Loucy (cell line): ENCODE measurements at regions not wholly inside any gene's neighbourhood (a gene's known extent, or its start where the extent isn't known, plus 50 kb on each side); places are given as distances from the start of the nearest gene placed in this dataset.
"Not testable (repeated sequence)": the region's sequence is repeated elsewhere in the genome, so short reads cannot be mapped to it uniquely, and the experiment has no call there.

ENCODE experiments used
- H2AFZ ChIP-seq: fragments of 200-600 bp; sonication (generic); 2 replicates; pipeline ENCODE4 v1.6.0; 2016; ENCODE audit warnings: antibody characterized with exemption, mild to moderate bottlenecking, low read length, moderate library complexity
- H3F3A ChIP-seq: fragments of 200-600 bp; 2 replicates; pipeline ENCODE4 v1.6.0; 2016; ENCODE audit warnings: antibody characterized with exemption, low read depth, mild to moderate bottlenecking
- H3K27me3 ChIP-seq: fragments of 200-600 bp; sonication (generic); 2 replicates; pipeline ENCODE4 v1.6.1; 2014; ENCODE audit warnings: low read length, mild to moderate bottlenecking; ENCODE audit not compliant: insufficient read depth, poor library complexity, severe bottlenecking
- H3K36me3 ChIP-seq: fragments of 200-600 bp; sonication (generic); 2 replicates; pipeline ENCODE4 v1.6.1; 2016; ENCODE audit warnings: low read length; ENCODE audit not compliant: insufficient read depth
- H3K4me1 ChIP-seq: fragments of 200-600 bp; sonication (generic); 2 replicates; pipeline ENCODE4 v1.5.1; 2014; ENCODE audit warnings: low read length, mild to moderate bottlenecking; ENCODE audit not compliant: insufficient read depth, poor library complexity, severe bottlenecking
- H3K4me2 ChIP-seq: fragments of 200-600 bp; sonication (generic); 2 replicates; pipeline ENCODE4 v1.6.0; 2014; ENCODE audit warnings: antibody characterized with exemption, low read length, low read depth, mild to moderate bottlenecking; ENCODE audit not compliant: poor library complexity, severe bottlenecking
- H3K4me3 ChIP-seq: fragments of 200-600 bp; sonication (generic); 2 replicates; pipeline ENCODE4 v1.5.1; 2014; ENCODE audit warnings: low read length, mild to moderate bottlenecking, mixed read lengths; ENCODE audit not compliant: poor library complexity, severe bottlenecking
- H3K79me2 ChIP-seq: fragments of 200-600 bp; sonication (generic); 2 replicates; pipeline ENCODE4 v1.6.1; 2014; ENCODE audit warnings: low read length; ENCODE audit not compliant: insufficient read depth
- H3K9ac ChIP-seq: fragments of 200-600 bp; sonication (generic); 2 replicates; pipeline ENCODE4 v1.6.0; 2014; ENCODE audit warnings: mild to moderate bottlenecking, low read depth, low read length, moderate library complexity; ENCODE audit not compliant: poor library complexity, severe bottlenecking
- H3K9me2 ChIP-seq: fragments of 200-600 bp; sonication (generic); replicated peaks from 2 replicates; pipeline ENCODE4 v1.6.1; 2016; ENCODE audit warnings: low read depth, low read length, mixed read lengths
- H3K9me3 ChIP-seq: fragments of 200-600 bp; sonication (generic); 2 replicates; pipeline ENCODE4 v1.6.1; 2014; ENCODE audit warnings: mild to moderate bottlenecking, antibody characterized with exemption, low read length, low read depth; ENCODE audit not compliant: insufficient read depth
- H4K20me1 ChIP-seq: fragments of 200-600 bp; sonication (generic); 2 replicates; pipeline ENCODE4 v1.6.0; 2014; ENCODE audit warnings: antibody characterized with exemption, low read length, mild to moderate bottlenecking; ENCODE audit not compliant: insufficient read depth, poor library complexity, severe bottlenecking
- CTCF ChIP-seq: fragments of 200-600 bp; sonication (generic); conservative IDR thresholded peaks from 2 replicates; pipeline ENCODE4 v1.5.1; 2014; ENCODE audit warnings: mild to moderate bottlenecking, antibody characterized with exemption, low read length
- EZH2phosphoT487 ChIP-seq: fragments of 200-600 bp; IDR thresholded peaks from 2 replicates; pipeline ENCODE4 v1.6.1; 2018; ENCODE audit warnings: antibody characterized with exemption, mild to moderate bottlenecking, moderate library complexity, borderline replicate concordance

- no peak overlapping the region for H2AFZ ChIP-seq
- H3K4me2 ChIP-seq = no peak overlapping the region
- no peaks in the 10 kb centered on the region for H4K20me1 ChIP-seq
- H3F3A ChIP-seq = no peaks in the 10 kb centered on the region
- no peaks in the 10 kb centered on the region for H3K27me3 ChIP-seq
- H3K4me3 ChIP-seq = no peak overlapping the region
- H3K9ac ChIP-seq = no peak overlapping the region
- no peaks in the 10 kb centered on the region for H3K79me2 ChIP-seq
- TF ChIP-seq CTCF (no peak), EZH2phosphoT487 (no peak)
- H3K36me3 ChIP-seq = no peaks in the 10 kb centered on the region
- no peaks in the 10 kb centered on the region for H3K9me2 ChIP-seq
- H3K4me1 ChIP-seq = no peaks in the 10 kb centered on the region
- no peaks in the 10 kb centered on the region for H3K9me3 ChIP-seq
Measured at GRCh38 chr5:67897431-67897830, 318.1 kb upstream of the PIK3R1 start.

GRCh38 chr5:67896930-67897313 lies 318.6 kb upstream of the PIK3R1 start:
- Histone ChIP-seq H3K4me2 (no peak overlapping the region), H3K4me3 (no peak overlapping the region), H3F3A (no peaks in the 10 kb centered on the region), H3K9me2 (no peaks in the 10 kb centered on the region), H3K79me2 (no peaks in the 10 kb centered on the region), H3K36me3 (no peaks in the 10 kb centered on the region), H4K20me1 (no peaks in the 10 kb centered on the region), H3K27me3 (no peaks in the 10 kb centered on the region), H3K9ac (no peak overlapping the region), H2AFZ (no peak overlapping the region), H3K4me1 (no peaks in the 10 kb centered on the region), H3K9me3 (no peaks in the 10 kb centered on the region)
- no peak for TF ChIP-seq CTCF
- no peak for TF ChIP-seq EZH2phosphoT487

GRCh38 chr5:67896311-67896929 lies 319.1 kb upstream of the PIK3R1 start:
- Histone ChIP-seq H3K27me3 (no peaks in the 10 kb centered on the region), H3K9ac (no peak overlapping the region), H3K9me3 (no peaks in the 10 kb centered on the region), H3K79me2 (no peaks in the 10 kb centered on the region), H2AFZ (no peak overlapping the region), H3K4me3 (no peak overlapping the region), H3K4me1 (no peaks in the 10 kb centered on the region), H4K20me1 (no peaks in the 10 kb centered on the region), H3K4me2 (no peak overlapping the region), H3K36me3 (no peaks in the 10 kb centered on the region), H3K9me2 (no peaks in the 10 kb centered on the region), H3F3A (no peaks in the 10 kb centered on the region)
- TF ChIP-seq EZH2phosphoT487 (no peak), CTCF (no peak)

GRCh38 chr5:67889870-67890269 lies 325.7 kb upstream of the PIK3R1 start:
- not testable (repeated sequence) for H3F3A ChIP-seq, H3K9ac ChIP-seq, H3K9me2 ChIP-seq, H3K27me3 ChIP-seq, H3K4me2 ChIP-seq, H2AFZ ChIP-seq, H4K20me1 ChIP-seq, H3K4me1 ChIP-seq, H3K9me3 ChIP-seq, H3K79me2 ChIP-seq, H3K4me3 ChIP-seq, H3K36me3 ChIP-seq
